ENCODE measurements at regions not wholly inside any gene's neighbourhood (a gene's known extent, or its start where the extent isn't known, plus 50 kb on each side); places are given as distances from the start of the nearest gene placed in this dataset.
"Not testable (repeated sequence)": the region's sequence is repeated elsewhere in the genome, so short reads cannot be mapped to it uniquely, and the experiment has no call there.

DNA sequence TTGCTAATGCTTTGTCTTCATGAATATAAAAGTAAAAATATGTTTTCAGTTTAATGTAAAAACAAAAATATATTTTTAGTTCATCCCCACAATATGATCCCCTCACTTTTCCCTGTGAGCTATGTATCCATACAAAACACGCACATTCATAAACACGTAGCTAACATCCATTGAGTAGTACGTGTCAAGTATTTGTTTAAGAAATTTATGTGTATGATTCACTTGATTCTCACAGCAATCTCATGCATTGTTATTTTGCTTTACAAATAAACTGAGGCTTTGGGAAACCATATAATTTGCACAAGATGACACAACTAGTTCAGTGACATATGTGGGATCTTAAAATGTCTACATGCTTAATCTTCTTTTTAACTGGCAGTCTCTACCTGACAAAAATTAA lies 329.6 kb upstream of the SEMA3C start:
- CTCF ChIA-PET = no interaction called here
- ATAC-seq = no peak
- Mint-ChIP-seq H3K4me1 (peaks cover 15% of the 10 kb centered on the region), H3K27ac (no peak overlapping the region), H3K36me3 (peaks cover 13% of the 10 kb centered on the region), H3K9me3 (peaks cover 15% of the 10 kb centered on the region), H3K4me3 (no peak overlapping the region), H3K27me3 (ENCODE audit: low read depth) (no peaks in the 10 kb centered on the region)
- no peak for TF ChIP-seq NR1H2 (CRISPR knock-in tag; IDR thresholded peaks at IDR 0.05)
- no peak for TF ChIP-seq NR3C1 (CRISPR knock-in tag; conservative IDR thresholded peaks at IDR 0.05; ENCODE audit: low read depth)
- no peak for TF ChIP-seq CTCF (IDR thresholded peaks at IDR 0.05)
- TF ChIP-seq HMGXB4 (CRISPR knock-in tag; IDR thresholded peaks at IDR 0.05) = no peak
- TF ChIP-seq NFE2L1 (CRISPR knock-in tag; IDR thresholded peaks at IDR 0.05) = no peak
- no peak for TF ChIP-seq ESRRA (CRISPR knock-in tag; IDR thresholded peaks at IDR 0.05; ENCODE audit: borderline replicate concordance)
- TF ChIP-seq ETV6 (CRISPR knock-in tag; IDR thresholded peaks at IDR 0.05) = no peak
- no peak for TF ChIP-seq MAX (CRISPR knock-in tag; IDR thresholded peaks at IDR 0.05)
- TF ChIP-seq GRHL2 (CRISPR knock-in tag; IDR thresholded peaks at IDR 0.05; ENCODE audit: insufficient replicate concordance, severe bottlenecking) = no peak
- no peak for TF ChIP-seq ZNF671 (CRISPR knock-in tag; IDR thresholded peaks at IDR 0.05)
- no peak for TF ChIP-seq MYBL2 (CRISPR knock-in tag; IDR thresholded peaks at IDR 0.05)
- TF ChIP-seq ZNF396 (CRISPR knock-in tag; IDR thresholded peaks at IDR 0.05; ENCODE audit: borderline replicate concordance) = no peak
- no peak for TF ChIP-seq TEAD1 (CRISPR knock-in tag; IDR thresholded peaks at IDR 0.05)
- TF ChIP-seq GTF2I (CRISPR knock-in tag; conservative IDR thresholded peaks at IDR 0.05) = no peak
- TF ChIP-seq ZNF423 (CRISPR knock-in tag; IDR thresholded peaks at IDR 0.05) = no peak
- TF ChIP-seq AR (CRISPR knock-in tag; IDR thresholded peaks at IDR 0.05) = no peak
- POLR2A ChIA-PET = no interaction called here
- no peak for DNase-seq (ENCODE audit: low spot score)

DNA sequence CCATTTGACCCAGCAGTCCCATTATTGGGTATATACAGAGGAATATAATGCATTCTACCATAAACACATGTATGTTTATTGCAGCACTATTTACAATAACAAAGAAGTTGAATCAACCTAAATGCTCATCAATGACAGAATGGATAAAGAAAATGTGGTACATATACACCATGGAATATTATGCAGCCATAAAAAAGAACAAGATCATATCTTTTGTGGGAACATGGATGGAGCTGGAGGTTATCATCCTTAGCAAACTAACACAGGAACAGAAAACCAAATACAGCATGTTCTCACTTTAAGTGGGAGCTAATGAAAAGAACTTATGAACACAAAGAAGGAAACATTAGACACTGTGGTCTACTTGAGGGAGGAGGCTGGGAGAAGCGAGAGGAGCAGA lies 328.5 kb upstream of the SEMA3C start:
- ATAC-seq; H3K4me3 Mint-ChIP-seq; DNase-seq (ENCODE audit: low spot score); POLR2A ChIA-PET; H3K27me3 Mint-ChIP-seq (ENCODE audit: low read depth); H3K27ac Mint-ChIP-seq; CTCF ChIA-PET: not testable (repeated sequence)
- Mint-ChIP-seq H3K4me1 (peaks cover 15% of the 10 kb centered on the region), H3K9me3 (peaks cover 15% of the 10 kb centered on the region), H3K36me3 (peaks cover 13% of the 10 kb centered on the region)

DNA sequence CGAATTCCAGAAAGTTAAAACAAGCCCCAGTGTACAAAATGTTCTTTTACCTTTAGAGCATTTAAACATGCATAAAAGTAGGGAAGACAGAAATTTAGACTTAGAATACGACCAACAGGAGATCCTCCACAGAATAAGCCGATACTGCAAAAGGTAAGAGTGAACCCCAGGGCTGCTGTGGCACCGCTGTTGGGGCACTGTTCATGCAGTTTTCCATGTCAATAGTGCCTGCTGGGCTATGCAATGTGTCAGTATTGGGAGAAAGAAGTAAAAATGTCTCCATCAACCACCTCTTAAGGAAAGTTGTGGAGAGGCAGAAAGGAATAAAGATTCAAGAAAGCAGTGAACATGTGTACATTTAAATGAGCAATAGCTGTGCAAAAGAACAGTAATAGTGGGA lies 326.5 kb upstream of the SEMA3C start:
- Mint-ChIP-seq H3K4me1 (peaks cover 9% of the 10 kb centered on the region), H3K27me3 (ENCODE audit: low read depth) (no peaks in the 10 kb centered on the region), H3K4me3 (no peak overlapping the region), H3K27ac (peak overlapping the region; percentile 68), H3K36me3 (peaks cover 13% of the 10 kb centered on the region), H3K9me3 (peaks cover 15% of the 10 kb centered on the region)
- DNase-seq (ENCODE audit: low spot score) = peak; percentile 33
- CTCF ChIA-PET = interaction anchor here (2.1 kb wide), 1 partner anchor 225 kb away, joined by 5 read pairs; no protein-coding TSS in a partner anchor
- peak; percentile 98 for ATAC-seq
- POLR2A ChIA-PET = no interaction called here
- TF ChIP-seq ZBTB21 (CRISPR knock-in tag; IDR thresholded peaks at IDR 0.05; ENCODE audit: borderline replicate concordance) (no peak), TEAD1 (CRISPR knock-in tag; IDR thresholded peaks at IDR 0.05) (peak; percentile 33; the same call in 1 of the 2 replicates), KAT7 (CRISPR knock-in tag; IDR thresholded peaks at IDR 0.05; ENCODE audit: borderline replicate concordance) (no peak), ZNF423 (CRISPR knock-in tag; IDR thresholded peaks at IDR 0.05) (peak; percentile 75)
